Heart left ventricle (tissue), 13 donors: ENCODE measurements at regions not wholly inside any gene's neighbourhood (a gene's known extent, or its start where the extent isn't known, plus 50 kb on each side); places are given as distances from the start of the nearest gene placed in this dataset.

ENCODE experiments used
- POLR2A ChIP-seq, 2 donors: fragments of 450-650 bp; IDR thresholded peaks; one replicate each; pipeline ENCODE4 v1.6.1; 2017; ENCODE audit warnings: antibody characterized with exemption in 2 of 2, mild to moderate bottlenecking in 2 of 2, moderate library complexity in 2 of 2
- TF ChIP-seq, protein P1 (sequence below), 12 donors: fragments of 200-600 bp; sonication (generic) in 4 of 12; IDR thresholded peaks; one replicate each; pipeline versions ENCODE4 v1.5.0 to v1.8.0; 2018 to 2022; ENCODE audit warnings: antibody characterized with exemption in 12 of 12, mild to moderate bottlenecking in 5 of 12
- donor health status: ischemic (EF 13 %, LVEDD 7.1; RV severe dilation, severe dysfunction).
- donor health status: DM: no; HTN: yes; CAD: no.
- donor health status: DM: no; HTN: no; CAD: no.
- donor health status: ischemic (EF 25% LVEDD 6.9; RV normal size, moderate dysfunction).
- donor health status: ischemic (EF 25% LVEDD 5.7; RV mildly dilated, moderate dysfunction).
- donor health status: ischemic (EF 35%, LVEDD 5.7; RV mildly dilated, moderate dysfunction).
- donor health status: nonischemic (EF 11% LVEDD 7.7; RV severe dilation, severe dysfunction).
- donor health status: DM: yes; HTN: yes; CAD: no.
- donor health status: PGD.
- donor health status: ischemic (EF 29% LVEDD 5.4; RV normal size, mild dysfunction).
- donor health status: nonischemic (EF 23%, LVEDD 6.1; RV moderate dilation, normal function).

DNA sequence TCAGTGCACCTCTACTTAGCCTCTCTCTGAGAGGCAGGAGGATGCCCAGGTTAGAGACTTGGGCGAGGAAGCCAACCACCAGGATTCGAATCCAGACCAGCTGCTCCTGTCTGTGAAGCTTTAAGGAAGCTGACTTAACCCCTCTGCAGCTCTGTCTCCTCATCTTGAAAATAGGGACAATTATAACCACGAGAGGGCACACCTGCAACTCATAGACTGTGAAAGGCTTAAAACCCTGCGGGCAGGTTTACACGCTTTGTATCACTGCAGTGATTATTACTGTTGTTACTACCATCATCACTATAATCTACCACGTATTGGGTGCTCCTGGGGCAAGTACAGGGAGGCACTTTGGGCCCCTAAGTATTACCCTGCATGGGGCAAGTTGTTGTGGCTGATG lies 379.8 kb downstream of the VRK1 start:
- TF ChIP-seq, protein P1, sequence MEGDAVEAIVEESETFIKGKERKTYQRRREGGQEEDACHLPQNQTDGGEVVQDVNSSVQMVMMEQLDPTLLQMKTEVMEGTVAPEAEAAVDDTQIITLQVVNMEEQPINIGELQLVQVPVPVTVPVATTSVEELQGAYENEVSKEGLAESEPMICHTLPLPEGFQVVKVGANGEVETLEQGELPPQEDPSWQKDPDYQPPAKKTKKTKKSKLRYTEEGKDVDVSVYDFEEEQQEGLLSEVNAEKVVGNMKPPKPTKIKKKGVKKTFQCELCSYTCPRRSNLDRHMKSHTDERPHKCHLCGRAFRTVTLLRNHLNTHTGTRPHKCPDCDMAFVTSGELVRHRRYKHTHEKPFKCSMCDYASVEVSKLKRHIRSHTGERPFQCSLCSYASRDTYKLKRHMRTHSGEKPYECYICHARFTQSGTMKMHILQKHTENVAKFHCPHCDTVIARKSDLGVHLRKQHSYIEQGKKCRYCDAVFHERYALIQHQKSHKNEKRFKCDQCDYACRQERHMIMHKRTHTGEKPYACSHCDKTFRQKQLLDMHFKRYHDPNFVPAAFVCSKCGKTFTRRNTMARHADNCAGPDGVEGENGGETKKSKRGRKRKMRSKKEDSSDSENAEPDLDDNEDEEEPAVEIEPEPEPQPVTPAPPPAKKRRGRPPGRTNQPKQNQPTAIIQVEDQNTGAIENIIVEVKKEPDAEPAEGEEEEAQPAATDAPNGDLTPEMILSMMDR (IDR thresholded peaks at IDR 0.05) = no peak
- TF ChIP-seq POLR2A (IDR thresholded peaks at IDR 0.05) = no peak
